HG02678 (cell line): ENCODE measurements at regions not wholly inside any gene's neighbourhood (a gene's known extent, or its start where the extent isn't known, plus 50 kb on each side); places are given as distances from the start of the nearest gene placed in this dataset.

Experiments used
- ATAC-seq: cut with Tn5 transposase; IDR thresholded peaks from one replicate; pipeline ENCODE4 v1.9.1; 2021; ENCODE audit warnings: mild to moderate bottlenecking, moderate library complexity; ENCODE audit not compliant: unreplicated experiment

- ATAC-seq = no peak
Observed at GRCh38 chr13:34216256-34216655, 398.3 kb downstream of the RFC3 start.

DNA sequence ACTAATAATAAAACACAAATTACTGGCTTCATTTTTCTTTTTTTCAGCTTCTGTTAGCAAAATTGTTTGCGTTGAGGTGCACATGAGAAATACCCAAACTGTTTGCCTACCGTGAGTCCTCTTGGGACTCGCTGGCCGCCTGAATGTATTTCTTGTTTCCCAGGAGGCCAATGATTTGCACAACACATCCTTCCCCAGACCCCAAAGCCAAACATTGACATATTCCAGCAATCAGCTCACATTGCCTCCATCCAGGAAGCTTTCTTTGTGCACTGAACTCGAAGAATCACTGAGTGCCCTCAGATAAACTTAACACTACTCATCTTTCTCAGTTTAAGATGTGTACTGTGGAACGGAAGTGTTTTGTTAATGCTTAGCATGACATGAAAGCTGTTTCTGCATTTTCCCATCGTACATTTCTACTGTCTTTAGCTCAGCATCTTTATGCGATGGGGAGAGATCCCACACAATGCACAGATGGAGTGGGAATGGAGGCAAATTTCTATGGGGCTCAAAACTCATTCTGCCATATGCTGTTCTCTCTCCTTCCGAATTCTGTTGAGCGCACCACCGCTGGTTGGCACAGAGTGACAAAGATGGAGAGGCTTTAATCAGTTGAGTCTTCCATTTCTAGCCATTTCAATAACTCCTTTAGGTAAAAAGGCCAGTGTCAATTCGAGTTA lies 399.5 kb downstream of the RFC3 start:
- no peak for ATAC-seq

DNA sequence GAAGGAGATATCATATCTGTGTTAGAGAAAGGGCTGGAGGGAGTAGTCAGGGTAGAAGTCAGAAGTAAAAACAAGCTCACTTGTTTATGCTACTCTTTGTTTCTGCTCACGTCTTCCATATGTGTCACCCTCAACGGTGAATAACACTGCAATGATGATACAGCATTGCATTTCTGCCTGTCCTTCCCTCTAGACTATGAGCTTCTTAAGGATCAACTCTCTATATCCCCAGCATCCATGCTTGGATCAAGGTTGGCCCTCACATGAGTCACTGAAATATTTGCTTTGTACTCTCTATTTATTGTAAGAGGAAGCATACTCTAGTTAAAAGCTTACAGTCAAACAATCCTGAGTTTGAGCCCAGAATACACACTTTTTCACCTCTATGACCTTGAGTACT lies 406.0 kb downstream of the RFC3 start:
- ATAC-seq = no peak

- no peak for ATAC-seq
Observed at GRCh38 chr13:34224877-34225276, 406.9 kb downstream of the RFC3 start.

- ATAC-seq = no peak
Observed at GRCh38 chr13:34230271-34230670, 412.3 kb downstream of the RFC3 start.

GRCh38 chr13:34241332-34241731 lies 423.4 kb downstream of the RFC3 start:
- no peak for ATAC-seq

DNA sequence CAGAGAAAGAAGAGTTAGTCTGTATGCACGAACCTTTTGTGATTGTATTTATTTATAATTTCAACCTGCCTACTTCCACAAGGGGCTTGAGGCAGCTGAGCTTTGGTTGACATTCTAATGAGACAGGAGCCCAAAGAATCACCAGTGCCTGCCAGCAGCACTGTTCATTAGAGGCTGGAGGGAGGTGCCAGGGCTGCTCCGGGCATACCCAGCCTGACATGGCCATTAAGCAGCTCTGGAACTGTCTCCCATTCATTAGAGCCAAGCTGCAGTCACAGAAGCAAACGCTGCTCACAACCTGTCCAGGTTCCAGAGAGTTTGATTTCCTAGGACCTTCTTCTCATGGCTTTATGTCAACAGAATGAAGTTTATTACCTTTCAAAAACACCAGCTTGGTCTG lies 425.5 kb downstream of the RFC3 start:
- no peak for ATAC-seq

- ATAC-seq = no peak
Observed at GRCh38 chr13:34246511-34246910, 428.6 kb downstream of the RFC3 start.

DNA sequence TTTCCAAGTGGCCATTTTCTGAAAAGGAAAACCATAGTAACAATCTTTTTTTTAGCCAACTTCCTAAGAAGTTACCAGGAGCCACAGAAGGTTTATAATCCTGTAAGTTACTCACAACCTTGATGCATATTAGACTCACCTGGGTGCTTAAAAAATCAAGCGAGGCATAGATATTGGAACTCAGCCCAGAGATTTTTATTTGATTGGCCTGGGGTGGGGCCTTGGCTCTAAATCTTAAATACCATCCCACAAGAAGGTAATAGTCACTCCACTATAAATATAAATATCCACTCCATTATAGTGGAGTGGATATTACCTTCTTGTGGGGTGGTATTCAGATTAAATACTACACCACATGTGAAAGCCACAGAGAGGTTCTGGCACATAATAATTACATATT lies 429.6 kb downstream of the RFC3 start:
- ATAC-seq = no peak

GRCh38 chr13:34249546-34250039 lies 431.6 kb downstream of the RFC3 start:
- no peak for ATAC-seq

DNA sequence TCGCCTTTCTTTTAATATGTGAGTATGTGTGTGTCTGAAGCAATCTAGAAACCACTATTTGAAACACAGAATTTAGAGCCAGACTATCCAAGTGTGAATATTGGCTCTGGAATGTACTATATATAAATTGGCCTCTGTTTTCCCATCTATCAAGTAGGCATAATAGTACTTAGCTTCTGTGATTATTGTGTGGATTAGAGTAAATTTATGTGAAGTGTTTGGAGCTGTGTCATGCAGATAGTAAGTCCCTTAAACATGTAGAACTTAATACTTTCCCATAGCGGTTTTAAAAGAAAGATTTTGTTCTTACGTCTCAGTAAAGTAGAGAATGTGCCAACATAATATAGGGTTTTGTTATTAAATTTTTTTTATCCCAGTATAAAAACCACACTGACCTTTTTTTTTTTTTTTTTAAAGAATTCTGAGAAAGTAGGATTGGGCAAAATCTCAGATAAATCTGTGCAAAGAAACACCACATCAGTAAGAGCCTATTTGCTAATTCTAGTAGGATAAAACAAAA lies 432.3 kb downstream of the RFC3 start:
- ATAC-seq = no peak

- ATAC-seq = no peak
Observed at GRCh38 chr13:34254366-34254765, 436.4 kb downstream of the RFC3 start.

GRCh38 chr13:34255711-34256110 lies 437.8 kb downstream of the RFC3 start:
- no peak for ATAC-seq

DNA sequence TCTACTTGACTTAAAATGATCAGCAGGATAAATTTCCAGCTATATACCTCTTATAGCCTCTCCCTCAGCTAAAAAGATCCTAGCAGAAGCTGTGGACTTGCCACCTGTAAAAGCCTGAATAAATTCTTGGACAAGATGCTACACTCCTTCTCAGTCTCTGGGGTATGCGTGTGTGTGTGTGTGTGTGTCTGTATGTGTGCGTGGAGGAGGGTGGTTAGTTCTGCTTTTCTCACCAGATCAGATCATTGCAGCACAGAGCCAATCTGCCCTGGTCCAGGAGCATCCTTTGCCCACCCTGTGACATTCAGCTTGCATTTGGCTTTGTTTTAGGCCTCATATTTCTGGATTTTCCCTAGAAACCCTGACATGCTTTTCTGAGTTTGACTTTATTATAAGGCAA lies 438.3 kb downstream of the RFC3 start:
- ATAC-seq = no peak

GRCh38 chr13:34257966-34258365 lies 440.0 kb downstream of the RFC3 start:
- no peak for ATAC-seq

GRCh38 chr13:34258646-34259386 lies 440.9 kb downstream of the RFC3 start:
- ATAC-seq = no peak

DNA sequence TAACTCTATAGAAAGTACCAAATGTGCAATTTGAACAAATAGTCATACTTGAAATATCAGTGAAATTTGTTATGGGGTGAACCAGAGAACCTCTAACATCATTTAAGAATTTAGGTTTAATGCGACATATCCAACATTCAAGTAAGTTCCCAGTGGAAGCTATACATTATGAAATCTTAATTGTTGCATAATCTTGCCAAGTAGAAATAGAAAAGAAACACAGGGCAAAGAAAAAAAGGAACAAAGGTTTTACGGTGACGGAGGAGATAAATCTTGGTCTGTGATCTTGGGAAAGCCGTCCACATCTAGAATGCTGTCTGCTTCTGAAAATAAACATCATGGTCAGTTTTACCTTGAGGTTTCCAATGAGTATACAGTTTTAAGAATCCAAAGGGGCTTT lies 445.7 kb downstream of the RFC3 start:
- no peak for ATAC-seq

DNA sequence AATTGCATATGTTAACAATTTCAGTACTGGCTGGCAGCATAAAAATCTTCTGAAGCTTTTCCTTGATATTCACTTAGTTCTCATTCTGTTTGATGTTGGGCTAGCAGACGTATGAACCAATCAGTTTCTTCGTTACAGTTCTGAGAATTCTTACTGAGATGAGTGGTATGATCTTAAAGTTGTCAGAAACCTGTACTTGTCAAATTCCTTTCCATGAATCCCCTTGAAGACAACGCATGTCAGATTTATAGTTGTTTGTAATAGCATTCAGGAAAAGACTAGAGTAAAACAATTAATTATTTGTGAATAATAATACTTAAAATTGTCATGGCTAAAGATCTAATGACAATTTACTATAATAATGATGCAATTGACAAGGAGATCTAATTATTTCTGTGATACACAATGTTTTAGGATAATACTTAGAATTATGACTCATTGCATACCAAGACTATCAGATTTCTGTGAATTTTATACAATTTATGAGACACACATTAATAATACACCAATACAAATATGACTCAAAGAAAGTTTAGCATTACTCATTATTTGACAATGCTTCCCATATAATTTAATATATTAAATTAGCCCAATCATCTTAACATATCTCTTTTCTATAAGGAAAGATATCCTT lies 447.2 kb downstream of the RFC3 start:
- no peak for ATAC-seq

- ATAC-seq = no peak
Observed at GRCh38 chr13:34276764-34277163, 458.8 kb downstream of the RFC3 start.

DNA sequence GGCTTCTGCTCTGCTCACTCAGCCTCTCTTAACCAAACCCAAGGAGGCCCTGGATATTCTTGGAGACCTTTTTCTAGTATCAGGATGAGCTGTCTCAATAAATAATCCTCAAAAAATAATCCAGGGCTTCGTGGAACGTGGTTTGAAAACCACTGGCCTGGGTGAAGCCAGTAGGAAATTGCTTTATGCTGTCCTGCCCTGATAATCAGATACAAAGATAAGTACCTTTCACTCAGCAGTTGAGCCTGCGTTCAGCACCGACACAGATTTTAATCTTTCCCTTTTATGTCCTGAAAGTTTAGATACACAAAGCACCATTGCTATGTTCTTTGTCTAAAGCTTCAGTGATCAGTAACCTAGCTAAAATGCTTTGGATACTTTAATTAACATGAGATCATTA lies 460.0 kb downstream of the RFC3 start:
- ATAC-seq = no peak

- ATAC-seq = no peak
Observed at GRCh38 chr13:34278780-34279179, 460.8 kb downstream of the RFC3 start.

DNA sequence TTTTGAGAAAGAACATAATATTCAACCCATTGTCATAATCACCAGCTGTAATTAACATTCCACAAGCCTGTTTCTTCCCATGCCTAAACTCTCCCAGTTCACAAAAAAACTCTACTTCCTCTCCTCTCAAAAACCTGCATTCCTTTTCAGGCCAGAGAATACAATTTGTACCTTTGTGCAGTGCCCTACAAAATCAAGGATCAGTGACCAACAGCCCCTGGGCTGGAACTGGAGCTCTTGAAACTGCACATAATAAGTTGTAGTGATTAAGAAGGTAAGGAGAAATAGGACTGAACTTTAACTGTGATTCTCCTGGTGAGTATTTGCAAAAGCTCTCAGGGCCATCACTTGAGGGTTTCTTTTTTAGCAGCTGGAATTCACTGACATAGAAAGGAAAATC lies 472.7 kb downstream of the RFC3 start:
- no peak for ATAC-seq
